ENCODE measurements at regions not wholly inside any gene's neighbourhood (a gene's known extent, or its start where the extent isn't known, plus 50 kb on each side); places are given as distances from the start of the nearest gene placed in this dataset.

DNA sequence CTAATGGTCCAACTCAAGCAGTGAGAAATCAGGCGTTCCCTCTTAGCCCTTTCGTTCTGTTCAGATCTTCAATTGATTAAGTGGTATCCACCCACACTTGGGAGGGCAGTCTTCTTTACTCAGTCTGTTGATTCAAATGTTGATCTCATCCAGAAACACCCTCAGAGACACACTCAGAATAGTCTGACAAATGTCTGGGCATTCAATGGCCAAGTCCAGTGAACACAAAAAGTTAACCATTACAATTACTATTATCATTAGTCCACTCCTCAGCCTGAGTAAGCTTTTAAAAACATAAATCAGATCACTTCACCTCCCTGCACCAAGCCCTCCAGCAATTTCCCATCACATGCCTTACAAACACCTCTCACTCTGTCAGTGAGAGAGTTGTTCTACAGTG, 423.2 kb downstream of the RFPL4B start:
- TF ChIP-seq, protein P1, sequence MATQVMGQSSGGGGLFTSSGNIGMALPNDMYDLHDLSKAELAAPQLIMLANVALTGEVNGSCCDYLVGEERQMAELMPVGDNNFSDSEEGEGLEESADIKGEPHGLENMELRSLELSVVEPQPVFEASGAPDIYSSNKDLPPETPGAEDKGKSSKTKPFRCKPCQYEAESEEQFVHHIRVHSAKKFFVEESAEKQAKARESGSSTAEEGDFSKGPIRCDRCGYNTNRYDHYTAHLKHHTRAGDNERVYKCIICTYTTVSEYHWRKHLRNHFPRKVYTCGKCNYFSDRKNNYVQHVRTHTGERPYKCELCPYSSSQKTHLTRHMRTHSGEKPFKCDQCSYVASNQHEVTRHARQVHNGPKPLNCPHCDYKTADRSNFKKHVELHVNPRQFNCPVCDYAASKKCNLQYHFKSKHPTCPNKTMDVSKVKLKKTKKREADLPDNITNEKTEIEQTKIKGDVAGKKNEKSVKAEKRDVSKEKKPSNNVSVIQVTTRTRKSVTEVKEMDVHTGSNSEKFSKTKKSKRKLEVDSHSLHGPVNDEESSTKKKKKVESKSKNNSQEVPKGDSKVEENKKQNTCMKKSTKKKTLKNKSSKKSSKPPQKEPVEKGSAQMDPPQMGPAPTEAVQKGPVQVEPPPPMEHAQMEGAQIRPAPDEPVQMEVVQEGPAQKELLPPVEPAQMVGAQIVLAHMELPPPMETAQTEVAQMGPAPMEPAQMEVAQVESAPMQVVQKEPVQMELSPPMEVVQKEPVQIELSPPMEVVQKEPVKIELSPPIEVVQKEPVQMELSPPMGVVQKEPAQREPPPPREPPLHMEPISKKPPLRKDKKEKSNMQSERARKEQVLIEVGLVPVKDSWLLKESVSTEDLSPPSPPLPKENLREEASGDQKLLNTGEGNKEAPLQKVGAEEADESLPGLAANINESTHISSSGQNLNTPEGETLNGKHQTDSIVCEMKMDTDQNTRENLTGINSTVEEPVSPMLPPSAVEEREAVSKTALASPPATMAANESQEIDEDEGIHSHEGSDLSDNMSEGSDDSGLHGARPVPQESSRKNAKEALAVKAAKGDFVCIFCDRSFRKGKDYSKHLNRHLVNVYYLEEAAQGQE (IDR thresholded peaks at IDR 0.05; ENCODE audit: insufficient read depth in 1 of 2, low read depth in 2 of 2, low read length in 1 of 2), result no peak
- TF ChIP-seq SIN3A (IDR thresholded peaks at IDR 0.05; ENCODE audit: borderline replicate concordance, insufficient read depth, low read depth, low read length), result no peak
- no peak for TF ChIP-seq TCF7L2 (IDR thresholded peaks at IDR 0.05; ENCODE audit: low read depth, low read length)
- TF ChIP-seq POLR2AphosphoS5 (IDR thresholded peaks at IDR 0.05; ENCODE audit: low read depth, low read length), result no peak
- TF ChIP-seq, protein P2, sequence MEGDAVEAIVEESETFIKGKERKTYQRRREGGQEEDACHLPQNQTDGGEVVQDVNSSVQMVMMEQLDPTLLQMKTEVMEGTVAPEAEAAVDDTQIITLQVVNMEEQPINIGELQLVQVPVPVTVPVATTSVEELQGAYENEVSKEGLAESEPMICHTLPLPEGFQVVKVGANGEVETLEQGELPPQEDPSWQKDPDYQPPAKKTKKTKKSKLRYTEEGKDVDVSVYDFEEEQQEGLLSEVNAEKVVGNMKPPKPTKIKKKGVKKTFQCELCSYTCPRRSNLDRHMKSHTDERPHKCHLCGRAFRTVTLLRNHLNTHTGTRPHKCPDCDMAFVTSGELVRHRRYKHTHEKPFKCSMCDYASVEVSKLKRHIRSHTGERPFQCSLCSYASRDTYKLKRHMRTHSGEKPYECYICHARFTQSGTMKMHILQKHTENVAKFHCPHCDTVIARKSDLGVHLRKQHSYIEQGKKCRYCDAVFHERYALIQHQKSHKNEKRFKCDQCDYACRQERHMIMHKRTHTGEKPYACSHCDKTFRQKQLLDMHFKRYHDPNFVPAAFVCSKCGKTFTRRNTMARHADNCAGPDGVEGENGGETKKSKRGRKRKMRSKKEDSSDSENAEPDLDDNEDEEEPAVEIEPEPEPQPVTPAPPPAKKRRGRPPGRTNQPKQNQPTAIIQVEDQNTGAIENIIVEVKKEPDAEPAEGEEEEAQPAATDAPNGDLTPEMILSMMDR (IDR thresholded peaks at IDR 0.05), result no peak
- in situ Hi-C loops (cut with HindIII; ENCODE audit: low pct_unique_long_range_greater_than_20kb, low sequenced_read_pairs), result no loop called here
- no TSS peak for BruUV-seq (replicated peaks)
- Histone ChIP-seq H3K9me3 (ENCODE audit: control insufficient read depth, insufficient read depth, low read depth, low read length) (peaks cover 5% of the 10 kb centered on the region; the same call in 1 of the 2 replicates), H3K36me3 (ENCODE audit: control insufficient read depth, insufficient read depth, low read length) (no peaks in the 10 kb centered on the region), H3K27me3 (ENCODE audit: control insufficient read depth, insufficient read depth, low read length) (no peaks in the 10 kb centered on the region), H3K4me3 (ENCODE audit: low read depth in 2 of 2, low read length in 2 of 2) (no peak overlapping the region), H3K4me1 (ENCODE audit: control insufficient read depth, insufficient read depth, low read length) (no peaks in the 10 kb centered on the region), H3K27ac (ENCODE audit: low read length) (no peak overlapping the region)
- CTCF ChIA-PET, result interaction anchor here (0.6 kb wide), 1 partner anchor 218 kb away, joined by 4 read pairs; no protein-coding TSS in a partner anchor
- ATAC-seq, result no peak
- POLR2A ChIA-PET, result no interaction called here
- intact Hi-C loops (cut with micrococcal nuclease; ENCODE audit: unreplicated experiment), result no loop called here
- DNase-seq (ENCODE audit: low read depth, low spot score), result no peak

DNA sequence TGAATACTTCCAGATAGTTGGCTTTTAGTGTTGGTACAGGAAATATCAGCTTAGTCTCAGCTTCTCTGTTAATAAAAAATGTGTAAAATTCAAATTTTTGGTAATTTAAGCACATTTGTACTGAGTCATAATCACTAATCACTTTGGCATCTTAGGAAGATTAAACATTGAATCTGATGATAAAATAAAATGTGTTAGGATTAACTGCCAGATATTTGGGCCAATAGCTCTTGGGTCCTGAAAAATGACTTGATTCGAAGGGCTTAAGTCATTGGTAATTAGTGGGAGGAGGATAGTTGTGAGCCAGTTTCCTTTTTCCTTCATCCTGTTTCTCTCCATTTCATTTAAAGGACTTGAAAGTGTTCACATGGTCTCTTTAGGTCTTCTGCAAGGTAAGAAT, 426.1 kb downstream of the RFPL4B start:
- H3K27ac ChIP-seq (ENCODE audit: low read length), result no peak overlapping the region
- in situ Hi-C loops (cut with HindIII; ENCODE audit: low pct_unique_long_range_greater_than_20kb, low sequenced_read_pairs), result no loop called here
- intact Hi-C loops (cut with micrococcal nuclease; ENCODE audit: unreplicated experiment), result no loop called here
- no TSS peak for BruUV-seq (replicated peaks)
- H3K9me3 ChIP-seq (ENCODE audit: control insufficient read depth, insufficient read depth, low read depth, low read length), result no peaks in the 10 kb centered on the region
- DNase-seq (ENCODE audit: low read depth, low spot score), result no peak
- no peaks in the 10 kb centered on the region for H3K36me3 ChIP-seq (ENCODE audit: control insufficient read depth, insufficient read depth, low read length)
- H3K4me3 ChIP-seq (ENCODE audit: low read depth in 2 of 2, low read length in 2 of 2), result no peak overlapping the region
- CTCF ChIA-PET, result no interaction called here
- no peaks in the 10 kb centered on the region for H3K27me3 ChIP-seq (ENCODE audit: control insufficient read depth, insufficient read depth, low read length)
- H3K4me1 ChIP-seq (ENCODE audit: control insufficient read depth, insufficient read depth, low read length), result no peaks in the 10 kb centered on the region
- TF ChIP-seq POLR2AphosphoS5 (IDR thresholded peaks at IDR 0.05; ENCODE audit: low read depth, low read length), result no peak
- no peak for TF ChIP-seq TCF7L2 (IDR thresholded peaks at IDR 0.05; ENCODE audit: low read depth, low read length)
- TF ChIP-seq, protein P1 (IDR thresholded peaks at IDR 0.05; ENCODE audit: insufficient read depth in 1 of 2, low read depth in 2 of 2, low read length in 1 of 2), result no peak
- TF ChIP-seq, protein P2 (IDR thresholded peaks at IDR 0.05), result no peak
- ATAC-seq, result no peak
- POLR2A ChIA-PET, result no interaction called here
